ENCODE measurements at regions not wholly inside any gene's neighbourhood (a gene's known extent, or its start where the extent isn't known, plus 50 kb on each side); places are given as distances from the start of the nearest gene placed in this dataset.

DNA sequence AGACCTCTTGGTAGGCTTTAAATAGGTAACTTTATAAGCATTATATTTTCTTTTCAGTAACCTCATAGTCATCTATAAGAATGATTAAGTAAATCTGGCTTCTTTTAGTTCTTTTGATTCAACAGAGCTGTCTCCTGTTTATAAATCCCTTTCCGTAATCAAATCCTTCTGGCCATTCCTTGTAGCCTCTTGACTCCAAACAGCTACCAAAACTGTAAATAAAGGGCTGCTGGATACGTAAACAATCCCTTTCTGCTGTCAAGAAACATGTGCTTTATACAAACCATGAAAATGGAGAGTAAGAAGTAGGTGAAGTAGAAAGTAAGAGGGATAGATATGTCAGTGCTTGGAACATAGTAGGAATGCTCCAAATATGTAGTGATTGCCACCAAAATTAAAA, 183.2 kb upstream of the CASK start:
- no peak for DNase-seq (ENCODE audit: low spot score in 2 of 2)
- TF ChIP-seq, protein P1, sequence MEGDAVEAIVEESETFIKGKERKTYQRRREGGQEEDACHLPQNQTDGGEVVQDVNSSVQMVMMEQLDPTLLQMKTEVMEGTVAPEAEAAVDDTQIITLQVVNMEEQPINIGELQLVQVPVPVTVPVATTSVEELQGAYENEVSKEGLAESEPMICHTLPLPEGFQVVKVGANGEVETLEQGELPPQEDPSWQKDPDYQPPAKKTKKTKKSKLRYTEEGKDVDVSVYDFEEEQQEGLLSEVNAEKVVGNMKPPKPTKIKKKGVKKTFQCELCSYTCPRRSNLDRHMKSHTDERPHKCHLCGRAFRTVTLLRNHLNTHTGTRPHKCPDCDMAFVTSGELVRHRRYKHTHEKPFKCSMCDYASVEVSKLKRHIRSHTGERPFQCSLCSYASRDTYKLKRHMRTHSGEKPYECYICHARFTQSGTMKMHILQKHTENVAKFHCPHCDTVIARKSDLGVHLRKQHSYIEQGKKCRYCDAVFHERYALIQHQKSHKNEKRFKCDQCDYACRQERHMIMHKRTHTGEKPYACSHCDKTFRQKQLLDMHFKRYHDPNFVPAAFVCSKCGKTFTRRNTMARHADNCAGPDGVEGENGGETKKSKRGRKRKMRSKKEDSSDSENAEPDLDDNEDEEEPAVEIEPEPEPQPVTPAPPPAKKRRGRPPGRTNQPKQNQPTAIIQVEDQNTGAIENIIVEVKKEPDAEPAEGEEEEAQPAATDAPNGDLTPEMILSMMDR (IDR thresholded peaks at IDR 0.05): no peak
- TF ChIP-seq POLR2A (IDR thresholded peaks at IDR 0.05): no peak
- WGBS, 2 donors: 46 to 81% methylated on average over 2 of the region's 2 CpGs
- intact Hi-C loops (cut with DNase I; ENCODE audit: low total_unique reads): no loop called here
- H3K4me3 ChIP-seq (ENCODE audit: low read depth, poor library complexity, severe bottlenecking): no peak overlapping the region

DNA sequence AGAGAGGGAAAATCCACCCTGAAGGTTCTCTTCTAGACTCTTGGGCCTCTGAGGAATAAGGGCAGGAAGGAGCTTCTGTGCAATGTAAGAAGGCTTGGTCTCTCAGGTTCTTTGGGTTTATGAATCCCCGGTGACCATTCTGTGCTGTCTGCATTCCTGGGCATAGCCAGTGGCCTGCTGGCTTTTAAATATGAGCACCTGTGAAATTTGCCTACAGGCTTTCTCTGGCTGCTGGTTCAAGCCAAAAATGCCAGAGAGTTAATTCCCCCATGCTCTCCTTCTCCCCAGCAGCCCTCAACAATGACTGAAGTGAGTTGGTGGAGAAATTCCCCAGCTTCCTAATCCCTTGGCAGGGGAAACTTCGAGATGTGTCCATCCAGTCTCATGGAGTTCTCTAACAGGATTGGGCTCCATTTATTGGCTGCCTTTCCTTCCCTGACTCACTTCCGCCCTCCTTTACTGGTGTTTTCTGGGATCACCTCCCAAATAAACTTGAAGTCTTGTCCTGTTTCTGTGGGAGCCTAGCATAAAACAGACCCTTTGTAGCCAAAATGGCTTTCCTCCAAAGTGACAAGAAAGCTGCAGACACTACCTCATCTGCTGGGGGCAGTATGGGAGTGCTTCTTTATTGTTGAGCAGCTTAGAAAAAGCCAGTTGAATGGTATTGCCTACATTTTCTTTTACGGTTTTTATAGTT, 179.4 kb upstream of the CASK start:
- intact Hi-C loops (cut with DNase I; ENCODE audit: low total_unique reads): no loop called here
- 72 to 91% methylated on average over 4 of the region's 4 CpGs for WGBS, 2 donors
- no peak for TF ChIP-seq POLR2A (IDR thresholded peaks at IDR 0.05)
- TF ChIP-seq, protein P1 (IDR thresholded peaks at IDR 0.05): no peak
- DNase-seq (ENCODE audit: low spot score in 2 of 2): no peak
- no peak overlapping the region for H3K4me3 ChIP-seq (ENCODE audit: low read depth, poor library complexity, severe bottlenecking)

DNA sequence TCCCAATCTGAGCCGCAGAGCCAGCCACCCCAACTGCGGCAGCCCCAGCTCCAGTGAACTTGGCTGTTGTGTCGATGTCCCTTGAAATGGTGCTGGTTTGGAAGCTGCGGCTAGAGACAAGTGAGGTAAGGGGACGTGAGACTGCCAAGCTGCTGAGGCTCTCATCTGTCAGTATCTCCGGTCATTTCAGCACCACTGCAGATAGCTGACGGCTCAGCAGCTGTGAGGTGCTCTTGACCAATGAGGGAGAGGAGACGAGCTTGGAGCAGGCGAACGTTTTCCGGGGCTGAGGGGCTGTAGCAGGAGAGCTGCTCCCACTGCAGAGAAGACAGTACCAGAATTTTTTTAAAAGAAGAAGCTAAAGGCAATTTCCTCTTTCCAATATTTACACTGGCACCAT, 175.5 kb upstream of the CASK start:
- H3K4me3 ChIP-seq (ENCODE audit: low read depth, poor library complexity, severe bottlenecking): no peak overlapping the region
- intact Hi-C loops (cut with DNase I; ENCODE audit: low total_unique reads): no loop called here
- no peak for DNase-seq (ENCODE audit: low spot score in 2 of 2)
- 75 to 79% methylated on average over 8 to 11 of the region's 11 CpGs for WGBS, 2 donors
- TF ChIP-seq, protein P1 (IDR thresholded peaks at IDR 0.05): no peak
- TF ChIP-seq POLR2A (IDR thresholded peaks at IDR 0.05): no peak

DNA sequence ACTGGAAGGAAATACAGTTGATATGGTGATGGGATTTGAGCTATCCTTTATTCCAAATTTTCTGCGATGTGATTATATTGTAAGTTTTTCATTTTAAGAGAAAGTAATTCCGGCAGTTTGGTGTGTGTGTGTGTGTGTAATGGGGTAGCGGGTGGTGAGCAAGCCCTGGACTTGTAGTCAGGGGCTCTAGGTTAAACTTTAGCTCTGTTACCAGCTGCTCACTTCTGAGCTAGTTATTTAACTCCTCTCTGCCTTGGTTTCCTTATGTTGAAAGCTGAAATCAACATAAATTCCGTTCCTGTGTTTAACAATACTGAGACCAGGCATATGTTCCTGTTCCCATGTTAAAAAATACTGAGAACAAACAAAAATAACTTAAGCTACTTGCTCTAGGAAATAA, 174.1 kb upstream of the CASK start:
- TF ChIP-seq POLR2A (IDR thresholded peaks at IDR 0.05): no peak
- TF ChIP-seq, protein P1 (IDR thresholded peaks at IDR 0.05): no peak
- no peak for DNase-seq (ENCODE audit: low spot score in 2 of 2)
- intact Hi-C loops (cut with DNase I; ENCODE audit: low total_unique reads): no loop called here
- 84 to 92% methylated on average over 4 of the region's 4 CpGs for WGBS, 2 donors
- no peak overlapping the region for H3K4me3 ChIP-seq (ENCODE audit: low read depth, poor library complexity, severe bottlenecking)

DNA sequence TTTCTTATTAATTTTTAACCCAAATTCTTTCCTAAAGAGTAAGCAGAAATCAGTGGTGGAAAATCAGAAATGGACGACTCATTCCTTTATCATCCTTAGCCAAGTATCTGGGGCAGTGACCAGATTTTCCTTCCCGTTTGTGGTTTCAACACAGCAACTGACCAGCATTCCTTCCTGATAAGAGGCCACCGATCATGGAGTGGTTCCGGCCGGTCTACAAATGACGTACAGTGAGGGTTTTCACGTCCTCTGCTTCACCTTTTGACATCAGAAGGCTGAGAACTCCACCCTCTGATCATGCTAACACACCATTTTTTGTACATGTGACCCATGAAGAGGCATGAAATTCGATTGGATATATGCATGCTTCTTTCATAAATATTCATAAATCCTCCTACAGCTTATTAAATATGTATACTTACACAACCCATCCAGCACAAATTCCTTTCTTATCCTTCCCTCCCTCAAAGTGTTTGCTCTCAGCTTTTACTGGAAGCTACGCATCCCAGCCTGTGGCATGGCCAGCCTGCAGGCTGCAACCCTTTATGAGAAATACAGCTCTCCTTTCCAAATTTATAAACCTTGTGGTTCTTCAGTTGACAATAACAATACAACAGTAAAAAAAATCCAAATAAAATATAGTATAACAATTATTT, 173.0 kb upstream of the CASK start:
- no peak overlapping the region for H3K4me3 ChIP-seq (ENCODE audit: low read depth, poor library complexity, severe bottlenecking)
- intact Hi-C loops (cut with DNase I; ENCODE audit: low total_unique reads): no loop called here
- no peak for TF ChIP-seq POLR2A (IDR thresholded peaks at IDR 0.05)
- TF ChIP-seq, protein P1 (IDR thresholded peaks at IDR 0.05): no peak
- DNase-seq (ENCODE audit: low spot score in 2 of 2): no peak
- 68 to 70% methylated on average over 9 of the region's 9 CpGs for WGBS, 2 donors

Data from lower leg skin (tissue), 4 donors.